Prostate gland (tissue), 2 donors: ENCODE measurements at regions not wholly inside any gene's neighbourhood (a gene's known extent, or its start where the extent isn't known, plus 50 kb on each side); places are given as distances from the start of the nearest gene placed in this dataset.

Source experiments
- CTCF ChIP-seq, 4 experiments: fragments of 200-600 bp in 2 of 4; fragments of 450-650 bp in 2 of 4; sonication (generic) in 2 of 4; IDR thresholded peaks; 1 replicate in 3 of 4; 2 replicates in 1 of 4; pipeline ENCODE4 v1.5.1; 2016 to 2019; ENCODE audit warnings: antibody characterized with exemption in 4 of 4, mild to moderate bottlenecking in 2 of 4, moderate library complexity in 2 of 4
- POLR2A ChIP-seq: fragments of 450-650 bp; IDR thresholded peaks from one replicate; pipeline ENCODE4 v1.6.1; 2016; ENCODE audit warnings: antibody characterized with exemption, mild to moderate bottlenecking
- POLR2AphosphoS5 ChIP-seq: sonication (generic); formaldehyde crosslinking; IDR thresholded peaks from one replicate; pipeline ENCODE4 v1.6.1; 2017; ENCODE audit warnings: antibody characterized with exemption

- TF ChIP-seq CTCF (IDR thresholded peaks at IDR 0.05) (no peak), POLR2AphosphoS5 (no peak), POLR2A (no peak)
Observed at GRCh38 chr1:168830562-168830961, 101.6 kb upstream of the DPT start.
